H54 (cell line): ENCODE measurements at regions not wholly inside any gene's neighbourhood (a gene's known extent, or its start where the extent isn't known, plus 50 kb on each side); places are given as distances from the start of the nearest gene placed in this dataset.

Experiments used
- DNase-seq: peaks from one replicate; pipeline ENCODE4 v3.0.0; 2011; ENCODE audit warnings: low spot score, mixed read lengths; ENCODE audit not compliant: insufficient read length
- FAIRE-seq: peaks from 3 replicates; lab custom pipeline; 2011; peaks lifted over from hg19 to GRCh38; lab: Jason Lieb, UNC
- POLR2A ChIP-seq: IDR thresholded peaks from 2 replicates; pipeline ENCODE4 v1.6.1; 2011; ENCODE audit warnings: low read depth, mild to moderate bottlenecking, low read length

- FAIRE-seq = no peak
- TF ChIP-seq POLR2A = no peak
- no peak for DNase-seq
Measured at GRCh38 chr5:155408465-155408864, 394.9 kb downstream of the KIF4B start.

DNA sequence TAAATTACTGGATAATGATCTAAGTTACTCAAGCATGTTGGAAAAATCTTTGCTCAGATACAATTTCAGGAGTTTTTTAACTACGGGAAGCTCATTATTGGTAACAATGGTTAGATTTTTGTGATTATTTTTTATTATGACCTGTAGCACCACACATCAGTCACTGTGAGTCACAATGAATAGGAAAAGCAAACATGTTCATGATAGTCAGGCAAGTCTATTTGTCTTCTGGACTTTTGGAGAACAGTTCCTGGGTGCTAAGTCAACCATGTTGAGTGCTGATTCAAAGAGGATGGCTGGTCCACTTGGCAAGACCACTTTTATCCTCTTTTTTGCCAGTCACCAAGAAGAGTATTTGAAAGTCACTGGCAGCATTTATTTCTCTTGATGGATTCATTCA is 403.2 kb downstream of the KIF4B start:
- no peak for TF ChIP-seq POLR2A
- no peak for FAIRE-seq
- no peak for DNase-seq

DNA sequence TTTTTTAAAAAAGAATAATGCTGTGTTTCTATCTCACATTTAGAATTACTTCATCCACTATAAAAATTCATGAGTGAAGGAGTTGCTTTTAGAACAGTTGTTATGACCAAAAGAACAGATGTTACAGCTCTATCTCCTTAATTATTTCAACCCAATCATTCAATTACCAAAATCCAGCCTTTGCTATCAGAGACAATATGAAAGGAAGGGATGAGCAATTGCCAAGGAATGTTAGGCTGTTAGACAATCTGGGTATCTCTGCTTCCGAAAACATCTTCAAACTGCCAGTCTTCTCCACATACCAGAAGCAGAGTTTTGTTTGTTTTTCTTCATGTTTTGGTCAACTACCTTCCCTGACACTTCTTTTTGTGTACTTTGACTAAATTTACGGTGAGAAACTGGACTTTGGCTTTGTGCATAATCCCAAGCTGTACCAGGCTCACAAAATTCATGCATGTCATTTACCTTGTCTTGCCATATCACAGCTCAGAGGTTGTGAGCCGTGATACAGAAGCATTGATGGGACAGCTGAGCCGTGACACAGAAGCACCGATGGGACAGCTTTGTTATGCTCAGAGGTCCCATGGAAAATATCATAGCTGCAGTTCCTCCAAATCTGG is 405.5 kb downstream of the KIF4B start:
- TF ChIP-seq POLR2A = no peak
- no peak for DNase-seq
- no peak for FAIRE-seq

DNA sequence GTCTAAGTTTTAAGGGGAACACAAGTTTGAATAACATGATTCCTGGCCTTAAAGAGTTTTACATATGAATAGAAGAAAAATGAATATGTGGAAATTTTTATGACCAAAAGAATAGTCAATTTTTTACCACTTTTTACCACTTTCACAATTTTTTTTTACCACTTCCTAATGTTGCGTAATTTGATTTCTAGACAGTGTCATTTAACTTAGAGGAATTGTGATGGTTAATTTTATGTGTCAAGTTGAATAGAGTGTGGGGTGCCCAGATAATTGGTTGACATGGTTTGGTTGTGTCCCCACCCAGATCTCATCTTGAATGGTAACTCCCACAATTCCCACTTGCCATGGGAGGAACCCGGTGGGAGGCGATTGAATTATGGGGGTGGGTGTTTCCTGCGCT is 416.6 kb downstream of the KIF4B start:
- FAIRE-seq = no peak

GRCh38 chr5:155434267-155434666 is 420.7 kb downstream of the KIF4B start:
- no peak for TF ChIP-seq POLR2A
- FAIRE-seq (no peak), DNase-seq (no peak)

More for the DNA sequence above, 416.6 kb downstream of the KIF4B start:
- TF ChIP-seq POLR2A = no peak
- DNase-seq = no peak

- TF ChIP-seq POLR2A = no peak
- no peak for FAIRE-seq
- DNase-seq = no peak
Measured at GRCh38 chr5:155434681-155435080, 421.1 kb downstream of the KIF4B start.

GRCh38 chr5:155441849-155442248 is 428.3 kb downstream of the KIF4B start:
- no peak for FAIRE-seq
- no peak for TF ChIP-seq POLR2A
- DNase-seq = no peak

- FAIRE-seq = no peak
- TF ChIP-seq POLR2A = no peak
- DNase-seq = no peak
Measured at GRCh38 chr5:155451106-155451505, 437.6 kb downstream of the KIF4B start.

DNA sequence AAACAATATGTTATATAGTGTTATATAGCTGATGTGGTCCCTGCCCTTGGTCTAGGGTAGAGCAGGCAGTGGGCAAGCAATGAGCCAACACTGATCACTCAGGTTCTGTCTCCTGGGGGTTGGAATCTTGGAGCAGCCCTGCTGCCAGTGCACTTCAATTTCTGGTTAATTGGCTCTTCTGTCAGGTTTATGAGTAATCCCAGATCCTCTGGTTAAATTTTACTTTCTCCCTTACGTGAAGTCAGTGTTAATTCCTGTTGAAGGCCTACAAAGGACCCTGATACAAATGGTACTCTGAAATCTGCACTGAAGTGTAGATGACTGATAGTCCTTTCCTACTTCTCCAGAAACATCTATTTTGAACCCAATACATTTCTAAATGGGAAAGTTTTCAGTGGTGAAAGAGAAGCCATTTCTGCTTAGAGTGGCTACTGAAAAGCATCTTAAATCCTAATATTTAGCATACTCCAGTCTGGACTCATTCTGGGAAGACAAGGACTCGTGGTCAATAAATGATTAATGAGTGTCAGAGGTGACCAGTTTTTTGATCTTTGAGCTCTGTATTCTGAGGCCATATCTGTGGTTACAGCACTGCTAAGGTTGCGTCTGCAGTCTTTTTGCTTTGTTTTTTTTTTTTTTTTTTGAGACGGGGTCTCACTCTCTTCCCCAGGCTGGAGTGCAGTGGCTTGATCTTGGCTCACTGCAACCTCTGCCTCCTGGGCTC is 442.4 kb downstream of the KIF4B start:
- no peak for TF ChIP-seq POLR2A
- FAIRE-seq (no peak), DNase-seq (no peak)

DNA sequence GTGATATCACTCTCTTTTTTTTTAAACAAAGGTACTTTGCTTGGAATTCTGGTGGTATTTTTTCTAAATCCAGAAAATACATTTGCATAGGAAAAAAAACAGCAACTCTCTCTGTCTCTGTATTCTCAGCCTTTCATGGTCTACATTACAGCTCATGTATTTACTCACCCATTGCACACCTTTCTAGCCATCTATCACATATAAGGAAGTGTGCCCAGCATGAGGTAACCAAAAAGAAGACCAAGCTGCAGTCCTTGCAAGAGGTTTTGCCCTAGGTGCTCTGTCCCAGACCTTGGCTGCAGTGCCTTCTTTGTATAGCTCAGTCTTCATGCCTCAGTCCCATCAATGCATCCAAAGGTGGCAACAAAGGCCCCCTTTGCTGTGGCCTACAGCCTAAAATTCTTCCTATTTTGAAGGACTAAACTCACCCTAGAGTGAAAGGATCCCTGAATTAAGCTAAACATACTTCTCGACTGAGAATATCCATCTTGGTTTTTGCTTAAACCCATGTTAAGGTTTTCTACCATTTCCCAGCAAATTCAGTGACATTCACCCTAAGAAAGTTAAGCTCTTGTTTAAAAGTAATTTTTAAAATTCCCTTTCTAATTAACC is 446.4 kb downstream of the KIF4B start:
- TF ChIP-seq POLR2A = no peak
- DNase-seq = no peak
- FAIRE-seq = no peak

DNA sequence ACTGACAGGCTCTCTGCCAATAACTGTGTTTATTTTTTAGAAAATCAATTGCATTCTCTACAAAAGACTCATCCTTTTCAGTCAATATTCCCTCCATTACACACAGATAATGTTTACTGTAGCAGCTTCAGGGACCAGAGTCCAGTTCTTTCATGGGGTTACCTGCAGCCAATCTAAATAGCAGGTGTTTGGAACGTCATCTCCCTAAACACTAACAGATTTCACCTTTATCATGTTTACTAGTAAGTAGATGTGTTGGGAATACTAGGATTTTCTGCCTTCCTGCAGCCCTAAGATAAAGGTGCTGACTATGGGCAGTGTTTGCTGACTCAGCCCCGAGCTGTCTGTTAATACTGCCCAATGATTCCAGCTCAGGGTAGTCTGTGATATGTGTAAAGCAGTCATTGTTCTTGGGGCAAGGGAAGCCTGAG is 447.0 kb downstream of the KIF4B start:
- DNase-seq = no peak
- no peak for TF ChIP-seq POLR2A
- FAIRE-seq = no peak

DNA sequence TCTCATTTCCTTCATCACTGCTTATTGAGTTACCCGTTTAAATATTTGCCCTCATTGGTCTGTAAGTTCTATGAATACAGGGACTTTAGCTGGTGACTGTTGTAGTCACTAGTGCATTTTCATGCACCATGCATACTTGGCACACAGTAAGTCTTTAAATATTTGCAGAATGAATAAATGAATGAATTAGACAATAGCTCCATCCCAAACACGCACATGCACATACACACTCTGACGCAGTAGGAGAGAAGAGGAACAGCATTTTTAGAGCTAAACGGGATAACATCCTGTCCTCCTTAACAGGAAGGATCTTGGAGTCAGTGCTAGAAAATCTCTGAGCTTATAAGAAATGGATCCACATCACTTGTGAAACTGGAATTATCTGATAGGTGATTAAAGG is 447.7 kb downstream of the KIF4B start:
- FAIRE-seq (no peak), DNase-seq (no peak)
- no peak for TF ChIP-seq POLR2A

GRCh38 chr5:155466851-155467250 is 453.3 kb downstream of the KIF4B start:
- TF ChIP-seq POLR2A = no peak
- FAIRE-seq (no peak), DNase-seq (no peak)

DNA sequence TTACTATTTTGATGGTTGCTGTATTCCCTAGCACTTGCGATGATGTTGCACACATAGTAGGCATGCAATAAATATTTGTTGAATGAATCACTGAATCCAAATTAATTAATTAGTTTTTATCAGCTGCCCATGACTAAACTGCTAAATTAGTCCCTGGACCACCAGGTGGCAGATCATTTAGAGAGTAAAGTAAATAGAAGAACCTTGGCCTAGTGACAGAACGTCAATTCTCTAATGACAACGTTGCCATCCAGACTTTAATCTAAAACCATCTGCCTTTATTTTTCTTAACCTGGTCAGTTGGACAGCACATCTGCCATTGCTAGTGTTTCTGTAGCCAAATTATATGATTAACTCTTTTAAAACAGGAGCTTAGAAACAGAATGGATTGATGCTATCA is 457.5 kb downstream of the KIF4B start:
- FAIRE-seq (no peak), DNase-seq (no peak)
- TF ChIP-seq POLR2A = no peak

GRCh38 chr5:155472780-155473179 is 459.2 kb downstream of the KIF4B start:
- DNase-seq (no peak), FAIRE-seq (no peak)
- no peak for TF ChIP-seq POLR2A

DNA sequence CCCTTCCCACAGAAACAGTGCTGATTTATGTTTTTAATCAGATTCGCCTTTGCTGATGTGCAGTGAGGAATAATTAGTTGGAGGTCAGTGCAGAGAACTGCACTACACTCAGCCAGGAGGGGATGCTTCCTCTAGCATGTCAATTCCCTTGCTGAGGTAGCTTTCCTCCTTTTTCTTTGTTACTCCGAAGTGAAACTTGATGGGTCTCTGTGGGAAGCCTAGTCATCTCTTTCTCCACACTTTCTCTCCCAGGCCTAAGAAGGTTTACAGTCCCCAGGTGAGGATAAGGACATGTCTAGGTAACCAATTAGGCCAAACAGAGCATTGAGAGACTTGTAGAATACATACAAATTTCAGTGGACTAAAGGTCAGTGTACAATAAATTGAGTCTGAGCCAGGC is 461.8 kb downstream of the KIF4B start:
- DNase-seq (no peak), FAIRE-seq (no peak)
- TF ChIP-seq POLR2A = no peak
